ENCODE measurements at regions not wholly inside any gene's neighbourhood (a gene's known extent, or its start where the extent isn't known, plus 50 kb on each side); places are given as distances from the start of the nearest gene placed in this dataset.

DNA sequence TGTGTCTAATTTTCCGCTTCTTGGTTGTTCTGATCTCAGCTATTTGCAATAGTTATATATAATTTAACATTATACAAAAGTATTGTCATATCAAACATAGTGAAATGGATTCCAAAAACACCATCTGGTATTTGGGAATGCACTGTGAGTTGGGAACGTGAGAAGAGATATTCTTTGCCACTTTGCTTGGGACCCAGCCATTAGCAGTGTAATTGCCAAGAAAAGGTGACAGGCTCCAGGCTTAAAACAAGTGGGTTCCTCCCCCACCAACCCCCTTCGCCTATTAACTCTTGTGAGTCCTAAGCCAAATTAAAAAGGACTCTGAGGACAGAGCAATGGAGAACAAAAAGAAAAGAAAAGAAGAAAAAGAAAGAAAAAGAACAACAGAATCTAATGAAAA lies 186.7 kb upstream of the NFIA start:
- Histone ChIP-seq H3K4me3 (no peak overlapping the region), H3K4me1 (no peaks in the 10 kb centered on the region), H3K36me3 (no peaks in the 10 kb centered on the region), H3K9ac (ENCODE audit: low read depth in 2 of 2, low read length in 2 of 2) (no peak overlapping the region), H3K27me3 (no peaks in the 10 kb centered on the region), H3K27ac (no peak overlapping the region), H3K9me3 (no peaks in the 10 kb centered on the region)
- no peak for DNase-seq
- intact Hi-C loops (cut with DNase I), result no loop called here
- TF ChIP-seq, protein P1, sequence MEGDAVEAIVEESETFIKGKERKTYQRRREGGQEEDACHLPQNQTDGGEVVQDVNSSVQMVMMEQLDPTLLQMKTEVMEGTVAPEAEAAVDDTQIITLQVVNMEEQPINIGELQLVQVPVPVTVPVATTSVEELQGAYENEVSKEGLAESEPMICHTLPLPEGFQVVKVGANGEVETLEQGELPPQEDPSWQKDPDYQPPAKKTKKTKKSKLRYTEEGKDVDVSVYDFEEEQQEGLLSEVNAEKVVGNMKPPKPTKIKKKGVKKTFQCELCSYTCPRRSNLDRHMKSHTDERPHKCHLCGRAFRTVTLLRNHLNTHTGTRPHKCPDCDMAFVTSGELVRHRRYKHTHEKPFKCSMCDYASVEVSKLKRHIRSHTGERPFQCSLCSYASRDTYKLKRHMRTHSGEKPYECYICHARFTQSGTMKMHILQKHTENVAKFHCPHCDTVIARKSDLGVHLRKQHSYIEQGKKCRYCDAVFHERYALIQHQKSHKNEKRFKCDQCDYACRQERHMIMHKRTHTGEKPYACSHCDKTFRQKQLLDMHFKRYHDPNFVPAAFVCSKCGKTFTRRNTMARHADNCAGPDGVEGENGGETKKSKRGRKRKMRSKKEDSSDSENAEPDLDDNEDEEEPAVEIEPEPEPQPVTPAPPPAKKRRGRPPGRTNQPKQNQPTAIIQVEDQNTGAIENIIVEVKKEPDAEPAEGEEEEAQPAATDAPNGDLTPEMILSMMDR (IDR thresholded peaks at IDR 0.05), result no peak

DNA sequence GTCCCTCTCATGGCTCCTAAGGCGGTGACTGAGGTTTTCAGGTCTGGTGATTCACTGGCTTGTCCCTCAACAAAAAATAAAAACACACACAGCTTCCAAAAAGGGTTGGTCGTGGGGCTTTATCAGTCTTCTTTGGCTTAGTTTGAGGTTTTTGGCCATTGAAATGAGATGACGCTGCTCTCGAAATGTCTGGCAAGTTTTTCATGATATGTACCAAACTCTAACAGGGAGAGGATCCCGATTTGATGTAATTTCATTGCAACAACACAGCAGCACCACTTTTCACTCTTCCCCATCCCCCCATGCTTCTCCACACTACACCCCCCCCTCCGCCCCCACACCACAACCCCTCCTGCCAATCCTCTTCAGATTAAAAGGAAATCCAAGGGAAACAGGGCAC lies 187.1 kb upstream of the NFIA start:
- Histone ChIP-seq H3K27ac (no peak overlapping the region), H3K4me1 (no peaks in the 10 kb centered on the region), H3K36me3 (no peaks in the 10 kb centered on the region), H3K4me3 (no peak overlapping the region), H3K9ac (ENCODE audit: low read depth in 2 of 2, low read length in 2 of 2) (no peak overlapping the region), H3K9me3 (no peaks in the 10 kb centered on the region), H3K27me3 (no peaks in the 10 kb centered on the region)
- DNase-seq, result no peak
- TF ChIP-seq, protein P1 (IDR thresholded peaks at IDR 0.05), result no peak
- intact Hi-C loops (cut with DNase I), result no loop called here

- DNase-seq, result no peak
- H3K27ac ChIP-seq, result no peak overlapping the region
- no peaks in the 10 kb centered on the region for H3K27me3 ChIP-seq
- intact Hi-C loops (cut with DNase I), result no loop called here
- H3K36me3 ChIP-seq, result no peaks in the 10 kb centered on the region
- H3K9ac ChIP-seq (ENCODE audit: low read depth in 2 of 2, low read length in 2 of 2), result no peak overlapping the region
- no peaks in the 10 kb centered on the region for H3K4me1 ChIP-seq
- H3K9me3 ChIP-seq, result no peaks in the 10 kb centered on the region
- no peak overlapping the region for H3K4me3 ChIP-seq
- TF ChIP-seq, protein P1 (IDR thresholded peaks at IDR 0.05), result no peak
Observed at GRCh38 chr1:60894741-60895140, 187.6 kb upstream of the NFIA start.

- peak; percentile 36 for DNase-seq
- Histone ChIP-seq H3K4me1 (no peaks in the 10 kb centered on the region), H3K9me3 (no peaks in the 10 kb centered on the region), H3K9ac (ENCODE audit: low read depth in 2 of 2, low read length in 2 of 2) (no peak overlapping the region), H3K4me3 (no peak overlapping the region), H3K27me3 (no peaks in the 10 kb centered on the region), H3K27ac (no peak overlapping the region), H3K36me3 (no peaks in the 10 kb centered on the region)
- intact Hi-C loops (cut with DNase I), result no loop called here
- TF ChIP-seq, protein P1 (IDR thresholded peaks at IDR 0.05), result no peak
Observed at GRCh38 chr1:60894130-60894529, 188.2 kb upstream of the NFIA start.

DNA sequence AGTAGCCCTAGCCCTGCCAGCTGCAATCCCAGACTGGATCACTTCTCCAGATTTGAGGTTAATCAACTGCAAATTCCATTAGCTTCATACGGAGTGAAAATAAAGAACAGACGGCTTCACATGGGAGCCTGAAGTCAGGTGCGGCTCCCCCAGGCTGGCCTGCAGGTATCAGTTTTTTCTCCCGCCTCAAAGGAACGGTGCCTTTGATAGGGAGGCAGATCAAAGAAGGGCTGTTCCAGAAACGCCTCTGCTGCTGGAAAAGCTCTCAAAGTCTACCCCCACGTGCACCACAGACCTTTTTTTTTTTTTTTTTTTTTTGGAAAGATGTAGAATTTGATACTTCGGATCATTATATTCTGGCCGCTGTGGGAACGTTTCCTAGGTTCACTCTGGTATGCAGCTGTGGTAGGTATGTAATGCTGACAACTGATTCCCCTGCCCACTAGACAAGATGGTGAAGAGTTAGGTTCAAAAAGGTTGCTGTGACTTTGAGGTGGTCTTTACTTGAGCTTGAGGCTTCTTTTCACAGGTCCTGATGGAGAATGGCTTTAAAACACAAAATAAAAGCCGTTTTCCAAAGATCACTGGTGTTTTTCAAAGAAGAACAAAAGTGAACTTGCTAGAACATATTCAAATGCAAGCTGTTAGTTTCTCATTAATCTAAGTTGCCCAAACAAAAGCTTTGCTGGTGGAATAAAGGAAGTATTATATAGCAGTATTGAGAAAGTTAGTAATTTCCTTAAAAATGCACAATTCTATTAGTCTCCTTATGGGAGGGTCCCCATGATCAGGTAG lies 189.0 kb upstream of the NFIA start:
- Histone ChIP-seq H3K27me3 (no peaks in the 10 kb centered on the region), H3K27ac (no peak overlapping the region), H3K4me3 (no peak overlapping the region), H3K9me3 (no peaks in the 10 kb centered on the region), H3K36me3 (no peaks in the 10 kb centered on the region), H3K4me1 (no peaks in the 10 kb centered on the region), H3K9ac (ENCODE audit: low read depth in 2 of 2, low read length in 2 of 2) (no peak overlapping the region)
- no peak for DNase-seq
- TF ChIP-seq, protein P1 (IDR thresholded peaks at IDR 0.05), result no peak
- intact Hi-C loops (cut with DNase I), result no loop called here
